VCaP (cell line): ENCODE measurements at regions not wholly inside any gene's neighbourhood (a gene's known extent, or its start where the extent isn't known, plus 50 kb on each side); places are given as distances from the start of the nearest gene placed in this dataset.
A peak's percentile ranks its signal among the peaks of the same experiment; 100 is the strongest.
"Not testable (repeated sequence)": the region's sequence is repeated elsewhere in the genome, so short reads cannot be mapped to it uniquely, and the experiment has no call there.

Experiments used
- H3K27ac ChIP-seq: fragments of 450-650 bp; 2 replicates; pipeline ENCODE4 v1.5.1; 2017
- TF ChIP-seq, protein P1 (sequence below): fragments of 450-650 bp; conservative IDR thresholded peaks from 2 replicates; pipeline ENCODE4 v1.5.1; 2017; ENCODE audit warnings: mild to moderate bottlenecking, moderate library complexity

DNA sequence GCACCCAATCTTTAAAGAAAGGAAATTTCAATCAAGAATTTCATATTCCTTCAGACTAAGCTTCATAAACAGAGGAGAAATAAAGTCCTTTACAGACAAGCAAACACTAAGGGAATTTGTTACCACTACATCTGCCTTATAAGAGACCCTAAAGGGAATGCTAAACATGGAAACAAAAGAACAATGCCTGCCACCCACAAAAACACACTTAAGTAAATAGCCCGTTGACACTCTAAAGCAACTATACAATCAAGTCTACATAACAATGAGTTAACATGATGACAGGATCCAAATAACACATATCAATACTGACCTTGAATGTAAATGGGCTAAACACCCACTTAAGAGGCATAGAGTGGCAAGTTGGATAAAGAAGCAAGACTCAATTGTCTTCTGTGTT, 1056.9 kb upstream of the ATXN8OS start:
- H3K27ac ChIP-seq: no peak overlapping the region
- TF ChIP-seq, protein P1, sequence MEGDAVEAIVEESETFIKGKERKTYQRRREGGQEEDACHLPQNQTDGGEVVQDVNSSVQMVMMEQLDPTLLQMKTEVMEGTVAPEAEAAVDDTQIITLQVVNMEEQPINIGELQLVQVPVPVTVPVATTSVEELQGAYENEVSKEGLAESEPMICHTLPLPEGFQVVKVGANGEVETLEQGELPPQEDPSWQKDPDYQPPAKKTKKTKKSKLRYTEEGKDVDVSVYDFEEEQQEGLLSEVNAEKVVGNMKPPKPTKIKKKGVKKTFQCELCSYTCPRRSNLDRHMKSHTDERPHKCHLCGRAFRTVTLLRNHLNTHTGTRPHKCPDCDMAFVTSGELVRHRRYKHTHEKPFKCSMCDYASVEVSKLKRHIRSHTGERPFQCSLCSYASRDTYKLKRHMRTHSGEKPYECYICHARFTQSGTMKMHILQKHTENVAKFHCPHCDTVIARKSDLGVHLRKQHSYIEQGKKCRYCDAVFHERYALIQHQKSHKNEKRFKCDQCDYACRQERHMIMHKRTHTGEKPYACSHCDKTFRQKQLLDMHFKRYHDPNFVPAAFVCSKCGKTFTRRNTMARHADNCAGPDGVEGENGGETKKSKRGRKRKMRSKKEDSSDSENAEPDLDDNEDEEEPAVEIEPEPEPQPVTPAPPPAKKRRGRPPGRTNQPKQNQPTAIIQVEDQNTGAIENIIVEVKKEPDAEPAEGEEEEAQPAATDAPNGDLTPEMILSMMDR: no peak

DNA sequence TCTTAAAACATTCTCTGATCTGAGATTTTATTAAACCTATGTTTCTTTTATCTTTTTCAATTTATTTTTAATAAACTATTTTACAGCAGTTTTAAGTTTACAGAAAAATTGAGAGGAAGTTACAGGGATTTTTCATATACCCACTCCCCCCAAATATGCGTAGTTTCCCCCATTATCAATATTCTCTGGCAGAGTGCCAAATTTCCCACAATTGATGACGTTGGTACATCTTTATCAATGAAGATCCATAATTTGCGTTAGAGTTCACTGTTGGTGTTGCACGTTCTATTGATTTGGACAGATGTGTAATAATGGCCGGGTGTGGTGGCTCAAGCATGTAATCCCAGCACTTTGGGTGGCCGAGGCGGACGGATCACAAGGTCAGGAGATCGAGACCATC, 1063.0 kb upstream of the ATXN8OS start:
- TF ChIP-seq, protein P1: no peak

DNA sequence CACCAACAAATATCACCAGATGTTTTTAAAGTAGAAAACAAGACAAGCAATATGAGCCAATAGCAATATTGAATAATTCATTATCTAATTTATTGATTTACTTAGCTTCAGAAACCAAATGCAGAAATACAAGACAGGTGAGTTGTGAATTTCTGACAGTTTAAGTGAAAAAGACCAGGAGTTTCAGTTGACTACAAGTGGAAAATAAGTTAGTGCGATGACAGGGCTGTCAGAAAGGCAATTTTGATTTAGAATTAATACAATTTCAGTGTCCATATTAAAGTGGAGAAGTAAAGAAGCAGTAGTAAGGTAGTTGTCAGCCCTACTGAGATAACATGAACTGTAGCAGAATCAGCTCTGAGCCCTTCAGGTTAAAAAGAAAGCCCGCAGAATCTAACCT, 1066.7 kb upstream of the ATXN8OS start:
- TF ChIP-seq, protein P1: no peak
- H3K27ac ChIP-seq: no peak overlapping the region

More for the DNA sequence above, 1063.0 kb upstream of the ATXN8OS start:
- no peak overlapping the region for H3K27ac ChIP-seq

DNA sequence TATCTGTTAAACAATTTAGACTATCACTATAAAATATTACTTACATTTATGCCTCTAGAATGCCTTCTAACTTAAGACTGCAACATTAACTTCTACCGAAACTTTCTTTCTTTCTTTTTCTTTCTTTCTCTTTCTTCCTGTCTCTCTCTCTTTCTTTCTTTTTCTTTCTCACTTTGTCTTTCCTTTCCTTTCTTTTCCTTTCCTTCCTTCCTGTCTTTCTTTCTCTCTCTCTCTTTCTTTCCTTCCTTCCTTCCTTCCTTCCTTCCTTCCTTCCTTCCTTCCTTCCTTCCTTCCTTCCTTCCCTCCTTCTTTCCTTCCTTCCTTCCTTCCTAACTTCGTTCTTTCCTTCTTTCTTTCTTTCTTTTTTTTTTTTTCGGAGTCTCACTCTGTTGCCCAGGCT, 1071.9 kb upstream of the ATXN8OS start:
- no peak overlapping the region for H3K27ac ChIP-seq
- TF ChIP-seq, protein P1: no peak

DNA sequence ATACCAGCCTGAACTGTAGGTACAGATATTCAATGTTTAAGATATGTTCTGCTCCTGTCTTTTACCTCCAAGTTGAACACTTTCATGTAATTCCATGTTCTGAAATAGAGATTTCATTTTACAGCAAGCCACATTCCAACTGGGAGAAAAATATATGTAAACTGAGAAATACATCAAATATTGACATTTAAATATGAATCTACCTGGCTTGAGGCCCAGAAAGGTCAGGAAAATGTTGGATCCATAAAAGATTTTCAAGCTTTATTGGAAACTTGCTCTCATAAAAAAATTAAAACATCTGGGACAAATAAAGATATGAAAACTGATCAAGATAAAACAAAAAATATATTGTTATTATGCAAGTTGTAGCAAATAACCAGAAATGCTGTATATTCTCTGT, 1078.7 kb upstream of the ATXN8OS start:
- TF ChIP-seq, protein P1: no peak
- peak overlapping the region; percentile 73 for H3K27ac ChIP-seq

DNA sequence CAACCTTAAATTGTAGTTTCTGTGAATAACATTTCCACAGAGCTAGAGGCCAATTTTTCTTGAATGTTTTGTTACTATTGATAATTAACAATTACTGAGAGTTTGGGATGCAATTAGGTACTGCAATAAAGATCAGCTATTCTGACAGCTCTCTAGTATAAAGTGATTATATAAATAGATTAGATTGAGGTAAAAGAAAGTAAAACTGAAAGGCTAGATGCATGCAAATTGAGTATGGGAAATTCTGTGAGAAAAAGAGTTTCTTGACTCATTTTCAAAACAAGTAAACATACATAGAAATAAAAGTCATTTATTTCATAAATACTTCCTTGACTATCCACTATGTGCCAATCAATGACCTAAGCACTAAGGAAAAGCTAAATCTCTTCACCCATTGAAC, 1087.5 kb upstream of the ATXN8OS start:
- TF ChIP-seq, protein P1: no peak
- no peak overlapping the region for H3K27ac ChIP-seq

DNA sequence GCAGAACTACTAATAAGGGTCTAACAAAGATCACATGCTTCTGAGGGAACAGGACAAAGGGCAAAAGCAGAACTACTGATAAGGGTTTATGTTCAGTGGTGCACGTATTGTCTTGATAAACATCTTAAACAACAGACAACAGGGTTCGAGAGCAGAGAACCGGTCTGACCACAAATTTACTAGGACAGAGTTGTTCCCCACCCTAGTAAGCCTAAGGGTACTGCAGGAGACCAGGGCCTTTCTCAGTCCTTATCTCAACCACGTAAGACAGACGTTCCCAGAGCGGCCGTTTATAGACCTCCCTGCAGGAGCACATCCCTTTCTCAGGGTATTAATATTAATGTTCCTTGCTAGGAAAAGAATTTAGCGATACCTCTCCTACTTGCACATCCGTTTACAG, 1089.5 kb upstream of the ATXN8OS start:
- H3K27ac ChIP-seq: not testable (repeated sequence)

DNA sequence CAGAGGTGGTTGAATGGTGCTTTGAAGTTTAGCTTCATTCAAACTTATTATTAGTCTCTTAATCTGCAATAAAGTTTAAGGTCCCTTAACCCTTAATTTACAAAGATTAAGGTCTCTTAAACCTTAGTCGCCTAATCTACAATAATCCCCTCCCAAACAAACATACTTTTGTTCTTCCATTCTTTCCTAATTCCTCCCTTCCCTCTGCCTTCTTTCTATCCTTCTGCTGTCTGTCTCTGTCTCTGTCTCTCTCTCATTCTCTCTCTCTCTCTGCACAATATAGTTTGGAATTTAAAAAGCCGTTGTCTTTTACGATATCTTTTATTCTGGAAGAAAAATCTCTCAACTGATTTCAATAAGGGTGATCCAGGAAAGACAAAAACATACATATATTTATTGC, 1096.8 kb upstream of the ATXN8OS start:
- H3K27ac ChIP-seq: no peak overlapping the region
- TF ChIP-seq, protein P1: no peak
